ENCODE measurements at regions not wholly inside any gene's neighbourhood (a gene's known extent, or its start where the extent isn't known, plus 50 kb on each side); places are given as distances from the start of the nearest gene placed in this dataset.

DNA sequence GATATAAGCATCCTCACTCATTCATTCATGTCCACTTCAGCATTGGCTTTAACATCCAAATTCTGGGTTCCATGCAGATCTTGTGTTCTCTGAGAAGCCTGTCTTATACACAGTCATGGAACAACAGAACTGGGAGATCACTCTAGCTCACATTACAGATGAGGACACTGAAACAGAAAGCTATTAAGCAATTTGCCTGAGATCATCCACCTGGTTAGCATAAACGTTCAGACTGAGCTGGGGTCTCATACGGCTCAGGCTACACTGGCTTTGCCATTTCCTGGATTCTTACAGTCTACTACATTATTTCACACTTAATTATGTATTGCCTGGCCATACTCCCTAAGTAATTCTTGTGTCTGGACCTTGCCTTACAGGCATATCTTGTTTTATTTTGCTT lies 169.4 kb upstream of the FANCL start:
- DNase-seq (ENCODE audit: low read depth in 1 of 2, low spot score in 2 of 2), result no peak
- ChIA-PET CTCF (ENCODE audit: partially characterized antibody) (interaction anchor here (1.1 to 2.8 kb wide), 2 partner anchors 20 to 143 kb away, joined by 4 to 8 read pairs; no protein-coding TSS in a partner anchor), POLR2A (ENCODE audit: partially characterized antibody) (no interaction called here)
- FAIRE-seq, result no peak
- H3K27me3 ChIP-seq (replicated peaks in 1 of 4; ENCODE audit: control insufficient read depth in 3 of 4, extremely low read depth in 1 of 4, insufficient read depth in 3 of 4, low read length in 3 of 4), result no peaks in the 10 kb centered on the region
- no peak overlapping the region for H3K23ac ChIP-seq (ENCODE audit: insufficient read length)
- H3K4ac ChIP-seq (replicated peaks; ENCODE audit: insufficient read length, low read depth, low read length), result no peak overlapping the region
- H3K23me2 ChIP-seq (ENCODE audit: low read depth, low read length), result no peaks in the 10 kb centered on the region
- H3K4me3 ChIP-seq (ENCODE audit: extremely low read depth in 1 of 4, insufficient read depth in 2 of 4, low read depth in 3 of 4, low read length in 4 of 4), result no peak overlapping the region
- H3K9ac ChIP-seq (replicated peaks in 1 of 4; ENCODE audit: extremely low read depth in 1 of 4, low read depth in 3 of 4, low read length in 3 of 4), result no peak overlapping the region
- H3K27ac ChIP-seq (ENCODE audit: low read depth, low read length), result no peak overlapping the region
- WGBS, 2 experiments (ENCODE audit: extremely low coverage in 1 of 2, insufficient coverage in 1 of 2, insufficient read length in 1 of 2, insufficient replicate concordance in 2 of 2, low coverage in 1 of 2, low lambda C conversion rate in 2 of 2, missing lambda C conversion rate in 1 of 2), result 91% methylated on average over 2 of the region's 2 CpGs; no CpG with 5 or more reads in 1 of the 2 experiments
- H4K5ac ChIP-seq (ENCODE audit: insufficient read length, low read depth, low read length), result no peak overlapping the region
- H2BK12ac ChIP-seq (ENCODE audit: low read depth, low read length), result no peak overlapping the region
- no peak overlapping the region for H3K4me2 ChIP-seq (ENCODE audit: insufficient read depth in 1 of 2, low read depth in 2 of 2, low read length in 2 of 2)
- no peaks in the 10 kb centered on the region for H3K9me3 ChIP-seq (ENCODE audit: insufficient read depth in 2 of 2, low read depth in 1 of 2, low read length in 1 of 2)
- no peaks in the 10 kb centered on the region for H3K36me3 ChIP-seq (ENCODE audit: control insufficient read depth in 2 of 4, insufficient read depth in 4 of 4, low read length in 3 of 4)
- H2BK120ac ChIP-seq (replicated peaks; ENCODE audit: low read depth, low read length), result no peak overlapping the region
- H3K56ac ChIP-seq (replicated peaks; ENCODE audit: insufficient read length, low read depth, low read length), result no peak overlapping the region
- H3K18ac ChIP-seq (ENCODE audit: extremely low read depth, low read length), result no peak overlapping the region
- H2AFZ ChIP-seq (ENCODE audit: low read length), result no peak overlapping the region
- H3K14ac ChIP-seq (ENCODE audit: insufficient read length), result no peak overlapping the region
- no peak overlapping the region for H2BK5ac ChIP-seq (ENCODE audit: low read depth, low read length)
- no peaks in the 10 kb centered on the region for H3K79me2 ChIP-seq (ENCODE audit: control insufficient read depth in 1 of 2, insufficient read depth in 2 of 2, low read length in 2 of 2)
- no peak overlapping the region for H2AK5ac ChIP-seq (ENCODE audit: low read depth, low read length)
- H4K20me1 ChIP-seq (replicated peaks in 1 of 2; ENCODE audit: control insufficient read depth in 1 of 2, insufficient read depth in 2 of 2, low read length in 2 of 2), result no peaks in the 10 kb centered on the region
- H4K8ac ChIP-seq (ENCODE audit: extremely low read depth, insufficient read depth, low read length), result no peak overlapping the region
- H2BK15ac ChIP-seq (ENCODE audit: low read length), result no peak overlapping the region
- H3K4me1 ChIP-seq (replicated peaks in 1 of 4; ENCODE audit: control insufficient read depth in 3 of 4, insufficient read depth in 4 of 4, low read length in 3 of 4), result no peaks in the 10 kb centered on the region
- no peak overlapping the region for H2BK20ac ChIP-seq (ENCODE audit: low read length)
- TF ChIP-seq FOSL1 (IDR thresholded peaks at IDR 0.05; ENCODE audit: insufficient read depth, low read depth, low read length) (no peak), EGR1 (IDR thresholded peaks at IDR 0.05; ENCODE audit: borderline replicate concordance, low read depth, low read length) (no peak), RFX5 (IDR thresholded peaks at IDR 0.05; ENCODE audit: borderline replicate concordance, low read depth, low read length) (no peak), ASH2L (IDR thresholded peaks at IDR 0.05; ENCODE audit: low read length) (no peak), EP300 (IDR thresholded peaks at IDR 0.05; ENCODE audit: borderline replicate concordance in 1 of 2, low read depth in 2 of 2, low read length in 2 of 2) (no peak), JUND (IDR thresholded peaks at IDR 0.05; ENCODE audit: low read length) (no peak), SIRT6 (IDR thresholded peaks at IDR 0.05; ENCODE audit: low read length) (no peak), CTCF (IDR thresholded peaks at IDR 0.05; ENCODE audit: control extremely low read depth in 1 of 3, insufficient read depth in 1 of 3, low read depth in 1 of 3, low read length in 3 of 3) (no peak), ZNF274 (IDR thresholded peaks at IDR 0.05; ENCODE audit: borderline replicate concordance, extremely low read depth, low read length) (no peak), MAFK (IDR thresholded peaks at IDR 0.05; ENCODE audit: low read depth, low read length) (no peak), RBBP5 (IDR thresholded peaks at IDR 0.05; ENCODE audit: borderline replicate concordance, low read depth, low read length) (no peak), HDAC2 (IDR thresholded peaks at IDR 0.05; ENCODE audit: borderline replicate concordance in 1 of 2, low read depth in 2 of 2, low read length in 2 of 2) (no peak), YY1 (IDR thresholded peaks at IDR 0.05; ENCODE audit: low read depth, low read length) (no peak)
- H3K79me1 ChIP-seq (ENCODE audit: low read depth, low read length), result no peaks in the 10 kb centered on the region
- H4K91ac ChIP-seq (replicated peaks; ENCODE audit: insufficient read length, low read length), result no peak overlapping the region
